Astrocyte of the hippocampus (primary cell): ENCODE measurements at regions not wholly inside any gene's neighbourhood (a gene's known extent, or its start where the extent isn't known, plus 50 kb on each side); places are given as distances from the start of the nearest gene placed in this dataset.

Experiments
- DNase-seq: peaks from one replicate; pipeline ENCODE4 v3.0.0; 2011; ENCODE audit warnings: low read depth, low spot score

GRCh38 chr22:49160261-49161001 is 667.2 kb downstream of the BRD1 start:
- no peak for DNase-seq

- no peak for DNase-seq
Measured at GRCh38 chr22:49159711-49160110, 668.0 kb downstream of the BRD1 start.

DNA sequence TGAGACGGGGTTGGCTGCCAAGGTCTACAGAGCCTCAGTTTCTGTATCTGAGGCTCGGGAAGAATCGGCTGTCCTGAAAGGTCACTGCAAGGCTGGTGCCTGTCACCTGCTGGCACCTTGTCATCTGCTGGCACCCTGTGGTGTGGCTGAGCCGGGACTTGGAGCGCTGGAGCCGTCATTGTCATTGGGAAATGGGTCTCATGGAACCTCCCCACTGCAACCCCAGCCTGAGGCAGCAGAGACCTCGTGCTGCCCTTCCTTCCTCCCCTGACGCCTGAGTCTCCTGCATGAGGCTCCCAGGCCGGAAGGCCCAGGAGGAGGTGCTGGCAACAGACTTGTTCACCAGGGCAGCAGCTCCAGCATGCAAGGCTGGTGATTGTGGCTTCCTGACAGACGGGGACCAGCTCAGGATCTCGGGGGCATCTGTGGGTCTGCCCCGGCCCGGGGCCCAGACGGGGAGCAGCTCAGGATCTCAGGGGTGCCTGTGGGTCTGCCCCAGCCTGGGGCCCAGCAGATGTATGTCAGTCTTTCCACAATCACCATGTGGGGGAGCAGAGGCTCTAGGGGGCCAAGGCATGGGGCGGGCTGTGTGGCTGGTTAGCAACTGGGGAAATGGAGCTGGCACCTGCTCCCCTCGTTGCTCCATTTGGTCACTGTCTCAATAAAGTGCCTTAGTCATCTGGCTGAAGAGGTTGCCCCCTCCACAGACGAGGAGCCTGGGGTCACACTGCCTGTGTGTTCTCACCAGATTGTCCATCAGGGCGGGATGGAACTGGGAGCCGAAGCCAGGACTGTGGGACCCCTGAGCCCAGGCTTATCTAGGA is 668.7 kb downstream of the BRD1 start:
- DNase-seq = no peak

DNA sequence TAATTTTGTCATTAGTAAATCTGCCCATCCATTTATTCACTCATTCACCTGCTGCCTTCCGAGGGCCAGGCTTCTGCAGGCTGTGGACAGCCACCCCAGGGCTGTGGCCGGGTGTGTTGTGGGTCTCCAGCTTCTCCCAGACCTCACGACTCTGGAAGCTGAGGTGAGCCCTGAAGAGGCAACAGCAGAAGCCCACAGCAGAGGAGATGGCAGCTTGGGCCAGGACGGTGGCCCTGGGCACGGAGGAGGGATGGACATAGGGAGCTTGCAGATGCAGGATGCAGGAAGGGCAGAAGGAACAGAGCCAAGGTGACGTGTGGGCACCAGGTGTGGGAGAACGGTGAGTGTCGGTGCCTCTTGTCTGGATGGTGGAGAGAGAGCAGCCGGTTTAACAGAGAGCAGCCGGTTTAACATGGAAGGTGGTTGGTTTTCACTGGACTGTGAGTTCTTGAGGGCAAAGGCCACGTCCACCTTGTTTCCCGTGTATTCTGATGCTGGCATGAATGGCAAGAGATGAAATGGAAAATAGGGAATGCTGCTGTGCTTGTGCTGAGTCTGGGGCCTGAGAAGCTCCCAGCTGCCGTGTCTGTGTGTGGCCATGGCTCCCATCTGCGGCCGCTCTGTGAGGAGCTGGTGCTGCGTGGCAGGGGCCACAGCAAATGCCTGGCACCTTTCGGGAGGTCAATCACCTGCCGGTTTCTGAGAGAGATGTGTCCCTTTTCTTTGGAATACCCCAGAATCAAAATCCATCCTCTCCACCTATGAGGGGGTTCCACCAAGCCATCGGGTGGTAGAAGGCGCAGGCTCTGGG is 669.9 kb downstream of the BRD1 start:
- DNase-seq = no peak

GRCh38 chr22:49156662-49157285 is 670.9 kb downstream of the BRD1 start:
- DNase-seq = no peak

DNA sequence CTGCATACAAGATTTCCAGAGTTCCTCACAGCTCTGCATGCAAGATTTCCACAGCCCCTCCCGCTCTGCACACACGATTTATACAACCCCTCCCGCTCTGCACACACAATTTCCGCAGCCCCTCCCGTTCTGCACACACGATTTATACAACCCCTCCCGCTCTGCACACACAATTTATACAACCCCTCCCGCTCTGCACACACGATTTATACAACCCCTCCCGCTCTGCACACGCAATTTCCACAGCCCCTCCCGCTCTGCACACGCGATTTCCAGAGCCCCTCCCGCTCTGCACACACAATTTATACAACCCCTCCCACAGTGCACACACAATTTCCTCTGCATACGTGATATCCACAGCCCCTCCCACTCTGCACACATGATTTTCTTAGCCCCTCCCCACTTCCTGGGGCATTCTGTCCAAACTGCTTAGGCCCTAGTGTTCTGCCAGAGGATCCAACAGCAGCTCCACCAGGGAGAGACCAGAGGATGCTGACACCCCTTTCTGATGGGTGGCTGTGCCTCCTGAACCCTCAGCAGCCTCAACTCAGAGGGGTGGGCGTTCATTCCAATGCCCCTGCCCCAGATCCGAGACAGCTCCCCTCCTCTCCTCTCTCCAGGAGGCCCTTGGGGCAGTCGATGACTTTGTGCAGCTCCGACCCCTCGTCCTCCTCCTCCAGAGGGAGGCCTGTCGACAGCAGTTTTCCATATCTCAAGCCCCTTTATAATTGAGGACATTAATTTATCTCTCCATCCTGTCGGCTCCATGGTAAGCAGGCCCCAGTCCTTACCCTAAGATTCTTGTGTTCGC is 671.7 kb downstream of the BRD1 start:
- DNase-seq = no peak

DNA sequence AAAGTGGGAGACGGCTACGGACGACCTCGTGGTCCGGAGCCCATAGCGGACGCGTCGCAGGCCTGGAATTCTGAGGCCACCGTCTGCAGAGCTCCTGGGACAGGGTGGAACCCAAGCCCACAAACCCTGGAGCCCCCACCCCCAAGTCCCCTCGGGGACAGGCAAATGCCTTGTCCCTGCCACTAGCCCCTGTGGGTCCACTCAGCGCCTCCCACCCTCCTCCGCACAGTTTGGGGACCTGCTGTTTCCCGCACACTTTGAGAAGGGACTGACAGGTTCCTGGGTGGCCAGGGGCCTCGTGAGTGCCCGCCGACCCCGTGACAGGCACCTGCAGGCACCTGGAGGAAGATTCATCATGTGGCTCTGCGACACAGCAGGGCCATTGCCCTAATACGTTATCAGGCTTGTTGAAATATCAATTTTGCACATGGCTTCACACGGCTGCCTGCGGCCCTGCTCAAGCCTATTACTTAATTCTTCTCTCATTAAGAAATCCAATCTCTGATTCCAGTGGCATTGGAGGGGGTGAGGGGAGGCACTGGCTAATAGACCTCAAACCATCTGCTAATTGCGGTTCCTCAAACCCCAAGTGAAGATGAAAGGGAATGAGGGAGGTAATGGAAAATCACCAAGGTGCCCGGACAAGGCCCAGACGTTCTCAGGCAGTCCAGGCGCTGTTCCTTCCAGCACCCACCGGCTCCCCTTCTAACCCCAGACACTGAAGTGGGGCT is 672.5 kb downstream of the BRD1 start:
- DNase-seq = no peak

GRCh38 chr22:49154433-49154832 is 673.2 kb downstream of the BRD1 start:
- no peak for DNase-seq

GRCh38 chr22:49153921-49154320 is 673.8 kb downstream of the BRD1 start:
- no peak for DNase-seq

- DNase-seq = no peak
Measured at GRCh38 chr22:49152939-49153770, 674.5 kb downstream of the BRD1 start.

DNA sequence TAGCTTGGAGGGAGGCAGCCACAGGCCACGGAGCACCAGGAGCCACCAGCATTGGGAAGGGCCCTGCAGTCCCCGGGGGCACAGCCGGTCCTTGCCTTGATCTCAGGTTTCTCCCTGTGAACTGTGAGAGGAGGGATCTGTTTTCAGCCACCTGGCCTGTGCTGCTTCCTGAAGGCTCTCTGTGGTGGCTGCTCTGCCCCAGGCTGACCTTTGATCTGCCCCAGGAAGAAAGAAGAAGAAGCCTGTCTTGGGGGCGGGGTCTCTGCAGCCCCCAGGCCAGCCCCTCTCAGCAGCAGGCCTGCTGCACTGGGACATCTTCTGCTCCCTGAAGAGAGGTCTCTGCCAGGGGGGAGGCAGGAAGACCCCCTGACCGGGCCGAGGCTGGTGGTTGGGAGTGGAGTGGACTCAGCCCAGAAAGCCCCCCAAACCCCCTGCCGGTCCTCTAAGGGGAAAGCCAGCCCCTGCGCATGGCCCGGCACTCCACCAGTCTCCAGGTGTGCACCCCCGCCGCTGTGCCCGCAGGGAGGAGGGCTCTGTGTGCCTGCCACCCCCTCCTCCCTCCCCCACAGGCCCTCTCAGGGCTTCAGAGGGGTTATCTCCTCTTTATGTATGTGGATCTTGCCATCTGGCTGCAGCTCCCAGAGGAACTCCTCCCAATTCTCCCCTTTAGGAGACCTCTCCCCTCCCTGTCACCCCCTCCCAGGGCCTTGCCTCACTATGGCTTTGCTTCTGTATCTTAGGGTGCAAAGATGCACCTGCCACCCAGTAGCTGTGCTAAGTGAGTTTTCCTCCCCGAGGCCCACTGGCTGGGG is 675.3 kb downstream of the BRD1 start:
- DNase-seq = no peak

DNA sequence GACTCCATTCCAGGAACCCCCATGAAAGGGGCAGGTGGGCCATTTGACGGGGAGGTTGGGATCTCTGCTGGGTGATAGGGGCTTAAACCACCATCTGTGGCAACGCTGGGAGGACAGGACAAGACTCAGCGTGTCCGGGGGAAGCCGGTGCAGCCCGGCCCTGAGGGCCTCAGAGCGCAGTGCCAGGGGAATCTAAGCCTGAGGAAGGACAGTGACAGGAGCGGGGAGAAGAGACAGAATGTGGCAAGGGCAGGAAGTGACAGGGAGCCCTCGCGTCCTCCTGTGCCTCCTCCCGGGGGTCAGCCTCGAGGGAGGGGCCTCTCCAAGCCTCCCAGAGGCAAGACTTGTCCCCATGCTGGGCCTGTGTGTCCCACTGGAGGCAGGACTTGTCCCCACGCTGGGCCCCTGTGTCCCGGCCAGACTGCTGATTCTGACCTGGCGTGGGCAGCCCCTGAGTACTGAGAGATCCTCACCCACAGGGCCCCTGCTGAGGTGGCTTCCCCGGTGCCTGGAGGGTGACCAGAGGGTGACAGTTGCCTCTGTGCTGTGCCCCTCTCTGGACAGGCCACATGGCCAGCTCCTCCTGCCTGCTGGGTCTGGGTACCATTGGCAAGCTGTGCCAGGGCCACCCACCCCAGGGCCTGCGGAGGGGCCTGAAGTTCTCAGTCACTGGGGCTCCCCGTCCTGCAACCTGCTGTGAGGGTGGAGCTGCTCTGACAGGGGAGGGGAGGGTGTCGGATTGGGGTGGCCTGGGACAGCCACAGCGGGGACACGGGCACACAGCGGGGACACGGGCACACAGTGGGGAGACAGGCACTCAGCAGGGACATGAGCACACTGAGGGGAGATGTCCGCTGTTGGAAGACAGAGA is 676.2 kb downstream of the BRD1 start:
- no peak for DNase-seq

DNA sequence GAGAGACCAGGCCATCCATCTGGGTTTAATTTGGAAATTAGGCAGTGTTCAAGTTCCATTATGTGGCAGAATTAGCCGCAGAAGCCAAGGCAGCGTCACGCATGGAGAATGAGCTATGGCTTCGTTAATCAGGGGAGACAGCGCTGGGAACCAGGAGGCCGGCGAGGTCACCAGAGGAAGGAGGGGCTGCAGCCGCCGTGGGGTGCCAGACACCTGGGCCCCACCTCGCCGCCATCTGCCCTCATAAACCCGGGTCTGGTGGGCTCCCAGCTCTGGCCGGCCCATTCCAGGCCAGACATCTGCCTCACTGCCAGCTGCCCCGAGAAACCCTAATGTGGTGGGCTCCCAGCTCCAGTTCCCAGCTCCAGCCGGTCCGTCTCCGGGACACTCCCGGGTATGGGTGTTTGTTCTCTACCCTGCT is 676.9 kb downstream of the BRD1 start:
- no peak for DNase-seq

GRCh38 chr22:49149721-49150608 is 677.7 kb downstream of the BRD1 start:
- DNase-seq = no peak

DNA sequence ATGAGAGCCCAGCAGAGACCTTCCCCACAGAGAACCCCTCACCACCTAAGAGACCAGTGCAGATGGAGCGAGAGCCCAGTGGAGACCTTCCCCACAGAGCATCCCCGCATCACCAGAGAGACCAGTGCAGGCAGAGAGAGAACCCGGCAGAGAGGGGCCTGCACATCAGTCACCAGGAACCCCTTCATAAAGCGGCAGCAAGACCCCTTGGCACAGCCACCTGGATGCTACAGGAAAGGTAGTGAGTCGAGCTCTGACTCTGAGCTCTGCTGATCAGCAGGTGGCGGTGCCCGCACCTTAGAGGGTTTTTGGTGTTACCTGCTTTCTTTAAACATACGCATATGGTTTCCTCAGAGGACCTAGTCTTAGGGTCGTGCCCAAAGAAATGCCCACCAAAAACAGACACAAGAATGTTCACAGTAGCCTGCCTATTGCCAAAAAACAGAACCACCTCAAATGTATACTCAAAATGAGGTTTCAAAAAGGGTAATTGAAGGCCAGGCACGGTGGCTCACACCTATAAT is 678.7 kb downstream of the BRD1 start:
- no peak for DNase-seq

- DNase-seq = no peak
Measured at GRCh38 chr22:49147617-49148175, 680.0 kb downstream of the BRD1 start.
